HG03469 (cell line): ENCODE measurements at regions not wholly inside any gene's neighbourhood (a gene's known extent, or its start where the extent isn't known, plus 50 kb on each side); places are given as distances from the start of the nearest gene placed in this dataset.

Experiments
- ATAC-seq: cut with Tn5 transposase; IDR thresholded peaks from one replicate; pipeline ENCODE4 v1.9.1; 2021; ENCODE audit warnings: mild to moderate bottlenecking, moderate library complexity, moderate number of reproducible peaks; ENCODE audit not compliant: unreplicated experiment

- ATAC-seq, result no peak
Observed at GRCh38 chr15:62845241-62846126, 197.1 kb upstream of the TPM1 start.

GRCh38 chr15:62846131-62846804, 196.3 kb upstream of the TPM1 start:
- no peak for ATAC-seq

DNA sequence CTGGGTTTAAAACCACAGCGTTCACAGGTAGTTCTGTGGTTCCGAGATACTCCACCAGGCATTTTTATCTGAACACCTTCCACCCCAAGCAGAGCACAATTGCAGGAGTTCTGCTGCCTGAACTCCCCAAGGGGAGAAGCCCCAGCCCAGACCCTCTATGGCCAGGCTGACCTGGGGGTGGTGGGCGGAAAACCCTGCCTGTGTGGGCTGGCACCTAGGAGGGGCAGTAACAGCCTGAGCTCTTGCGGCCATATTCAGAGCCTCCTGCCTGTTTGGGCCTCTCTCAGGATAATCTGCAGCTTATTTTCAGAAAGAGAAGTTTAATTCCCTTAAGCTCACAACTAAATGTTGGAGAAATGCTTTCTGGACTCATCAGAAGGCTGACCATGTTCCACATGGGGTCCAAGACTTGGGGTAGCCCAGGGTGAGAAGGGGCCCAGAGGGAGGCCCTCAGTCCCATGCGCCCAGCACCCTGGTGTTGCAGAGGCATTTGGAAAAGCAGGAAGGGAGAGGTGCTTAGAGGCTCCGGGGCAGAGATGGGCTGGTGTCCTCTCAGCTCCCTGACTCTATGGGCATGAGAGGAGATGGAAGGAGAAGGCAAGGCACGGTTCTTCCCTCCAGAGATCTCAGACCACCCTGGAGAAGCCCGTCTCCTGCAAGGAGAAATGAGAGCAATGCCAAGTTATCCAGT, 195.6 kb upstream of the TPM1 start:
- no peak for ATAC-seq

DNA sequence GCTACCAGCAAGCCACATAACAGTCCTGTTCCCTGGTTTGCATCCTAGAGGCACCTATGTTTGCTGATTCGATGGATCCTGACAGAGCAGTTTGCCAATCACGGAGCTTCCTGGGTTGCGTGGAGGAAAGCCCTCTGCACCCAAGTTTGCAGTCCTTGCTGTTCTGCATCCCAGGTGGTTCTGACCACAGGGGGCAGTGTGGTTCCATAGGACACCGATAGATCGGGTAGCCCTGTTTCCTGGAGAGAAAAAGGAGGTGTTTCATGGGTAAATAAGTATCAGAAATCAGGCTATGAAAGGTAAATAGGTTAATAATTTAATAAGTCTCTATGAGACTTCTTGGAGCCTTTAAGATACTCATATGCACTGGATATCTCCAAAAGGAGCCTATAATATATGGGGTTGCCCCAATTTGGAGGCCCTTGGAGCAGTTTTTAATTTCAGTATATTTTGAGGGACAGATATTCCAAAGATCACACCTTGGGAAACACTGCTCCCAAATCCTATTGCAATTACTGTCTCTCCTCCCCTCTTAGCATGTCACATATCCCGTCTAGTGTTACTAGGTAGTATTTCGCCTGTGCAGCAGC, 194.6 kb upstream of the TPM1 start:
- ATAC-seq, result no peak

GRCh38 chr15:62848632-62849050, 193.9 kb upstream of the TPM1 start:
- ATAC-seq, result no peak

DNA sequence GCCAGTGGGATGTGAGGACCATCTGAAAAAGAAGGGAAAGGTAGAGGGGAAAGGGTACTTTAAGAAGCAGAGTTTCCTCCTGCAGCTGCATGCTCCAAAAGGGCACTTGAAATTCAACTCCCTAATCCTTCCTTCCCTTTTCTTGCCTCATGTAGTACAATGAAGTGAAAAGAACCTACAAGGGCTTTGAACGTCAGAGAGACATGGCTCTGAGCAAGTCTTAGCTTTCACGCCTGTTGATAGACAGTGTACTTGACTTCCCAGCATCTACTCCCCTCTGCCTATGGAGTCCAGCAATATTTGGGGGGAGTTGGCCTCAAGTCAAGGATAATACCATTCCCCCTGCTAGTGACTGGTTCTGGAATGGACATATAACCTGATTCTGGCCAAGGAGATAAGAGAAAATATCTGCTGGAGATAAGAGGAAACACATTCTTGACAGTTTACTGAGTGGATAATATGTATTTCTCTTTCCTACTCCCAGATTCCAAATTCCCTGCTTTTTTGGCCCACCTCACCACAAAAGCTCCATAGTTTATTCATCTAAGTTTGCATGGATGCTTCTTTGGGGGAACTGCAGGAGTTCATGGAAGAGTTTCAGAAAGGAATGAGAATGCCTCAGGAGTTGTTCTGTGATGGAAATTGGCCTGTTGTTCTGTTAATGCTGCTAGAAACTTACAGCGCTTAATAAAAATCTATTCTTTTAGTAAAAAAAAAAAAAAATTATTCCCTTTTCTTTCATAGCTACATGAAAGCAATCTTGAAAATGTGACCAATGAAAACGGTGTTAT, 193.0 kb upstream of the TPM1 start:
- no peak for ATAC-seq

DNA sequence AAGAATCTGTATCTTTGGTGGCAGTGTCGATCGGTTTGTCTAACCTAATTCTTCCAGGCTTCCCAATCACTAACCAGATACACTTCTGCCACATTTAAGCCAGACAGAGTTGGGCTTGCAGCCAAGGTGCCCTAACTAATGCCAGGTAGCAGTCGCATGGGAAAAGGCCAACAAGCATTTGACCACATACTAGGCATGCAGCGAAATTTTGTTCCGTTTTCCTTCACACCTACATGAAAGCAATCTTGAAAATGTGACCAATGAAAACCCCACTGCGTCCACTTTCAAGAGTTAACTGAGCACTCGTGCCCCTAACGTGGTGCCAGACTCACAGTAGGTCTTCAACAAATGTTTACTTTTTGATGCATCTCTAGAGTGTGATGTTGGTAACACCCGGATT, 192.2 kb upstream of the TPM1 start:
- ATAC-seq, result no peak

DNA sequence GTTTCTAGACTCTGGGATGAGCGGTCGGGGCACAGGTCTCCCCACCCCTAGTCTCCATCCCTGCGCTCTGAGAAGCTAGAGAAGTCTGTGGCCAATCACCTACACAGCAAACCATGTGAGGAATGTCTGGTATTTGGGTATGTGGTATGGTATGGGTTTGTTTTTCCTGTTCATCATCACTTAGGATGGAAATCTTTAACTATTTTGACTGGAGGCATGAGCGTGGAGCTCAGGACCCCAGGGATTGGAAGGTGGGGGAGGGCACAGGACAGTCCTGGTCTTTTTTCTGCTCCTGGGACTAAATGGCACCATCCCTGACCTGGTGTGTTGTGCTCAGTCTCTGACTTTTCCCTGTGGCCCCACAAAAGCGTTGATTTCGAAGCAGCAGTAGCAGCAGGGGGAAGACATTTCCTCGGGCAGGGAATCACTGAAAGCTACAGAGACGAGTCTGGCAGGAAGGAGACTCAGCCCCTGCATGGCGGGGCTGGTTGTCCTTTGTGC, 191.7 kb upstream of the TPM1 start:
- no peak for ATAC-seq

DNA sequence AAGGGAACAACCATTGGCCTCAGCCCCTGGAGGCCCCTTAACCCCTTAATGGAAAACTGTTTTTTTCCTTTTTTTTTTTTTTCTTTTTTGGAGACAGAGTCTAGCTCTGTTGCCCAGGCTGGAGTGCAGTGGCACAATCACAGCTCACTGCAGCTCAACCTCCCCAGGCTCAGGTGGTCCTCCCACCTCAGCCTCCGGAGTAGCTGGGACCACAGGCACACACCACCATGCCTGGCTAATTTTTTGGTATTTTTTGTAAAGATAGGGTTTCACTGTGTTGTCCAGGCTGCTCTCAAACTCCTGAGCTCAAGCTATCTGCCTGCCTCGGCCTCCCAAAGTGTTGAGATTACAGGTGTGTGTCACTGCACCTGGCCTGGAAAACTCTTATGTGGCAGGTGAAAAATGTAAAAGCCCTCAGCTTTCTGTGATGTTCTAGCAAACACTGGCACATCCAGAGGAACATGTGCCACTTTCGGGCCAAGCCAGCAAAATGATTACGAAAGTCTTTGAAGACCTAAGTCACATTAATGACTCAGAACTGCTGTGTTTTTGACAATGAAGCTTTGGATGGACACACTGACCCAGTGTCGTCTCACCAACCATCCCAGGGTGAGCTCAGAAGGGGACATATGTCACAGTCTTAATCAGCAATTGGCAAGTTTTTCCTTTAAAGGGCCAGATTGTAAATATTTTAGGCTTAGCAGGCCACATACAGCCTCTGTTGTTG, 189.3 kb upstream of the TPM1 start:
- no peak for ATAC-seq

GRCh38 chr15:62853841-62854225, 188.7 kb upstream of the TPM1 start:
- no peak for ATAC-seq

DNA sequence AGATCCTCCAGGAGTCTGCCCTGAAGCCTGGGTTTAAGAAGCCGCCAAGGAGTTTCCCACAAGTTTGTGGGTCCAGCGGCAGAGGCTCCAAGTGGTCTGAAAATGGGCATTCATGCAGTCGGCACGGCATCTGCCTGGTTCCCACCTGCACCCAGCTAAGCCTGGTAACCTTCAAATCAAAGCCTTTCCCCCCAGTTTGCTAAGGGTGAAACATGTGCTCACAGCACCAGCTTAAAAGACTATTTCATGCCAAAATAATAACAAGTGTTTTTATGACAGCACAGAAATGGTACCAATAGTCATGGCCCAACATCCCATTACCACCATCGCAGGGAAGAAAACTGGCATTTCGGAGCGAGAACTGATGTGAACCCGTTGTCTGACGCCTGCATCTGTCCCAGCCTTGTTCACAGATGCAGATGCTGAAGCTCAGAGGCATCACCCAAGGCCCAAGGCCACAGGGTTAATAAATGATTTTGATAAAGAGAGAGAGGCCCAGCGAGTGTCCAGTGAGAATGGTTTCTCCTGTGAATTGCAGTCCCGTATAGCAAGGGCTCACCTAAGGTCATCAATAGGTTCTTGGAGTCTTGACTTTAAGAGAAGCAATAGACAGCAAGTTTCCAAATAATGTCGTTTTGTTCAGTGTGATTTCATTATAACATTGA, 188.0 kb upstream of the TPM1 start:
- ATAC-seq, result no peak

DNA sequence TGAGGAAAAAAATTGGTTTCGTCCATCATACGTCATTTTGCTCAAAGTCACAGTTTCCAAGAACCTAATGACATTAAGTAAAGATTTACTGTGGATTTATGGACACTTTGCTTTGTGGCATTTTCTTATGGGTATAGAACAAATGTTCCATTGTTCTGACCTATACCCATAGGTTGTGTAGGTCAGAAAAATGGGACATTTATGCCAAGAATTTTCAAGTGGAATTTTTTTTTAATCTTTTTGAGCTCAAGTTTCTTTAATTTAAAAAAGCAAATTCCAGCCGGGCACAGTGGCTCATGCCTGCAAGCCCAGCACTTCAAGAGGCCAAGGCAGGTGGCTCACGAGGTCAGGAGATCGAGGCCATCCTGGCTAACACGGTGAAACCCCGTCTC, 187.5 kb upstream of the TPM1 start:
- ATAC-seq, result no peak

DNA sequence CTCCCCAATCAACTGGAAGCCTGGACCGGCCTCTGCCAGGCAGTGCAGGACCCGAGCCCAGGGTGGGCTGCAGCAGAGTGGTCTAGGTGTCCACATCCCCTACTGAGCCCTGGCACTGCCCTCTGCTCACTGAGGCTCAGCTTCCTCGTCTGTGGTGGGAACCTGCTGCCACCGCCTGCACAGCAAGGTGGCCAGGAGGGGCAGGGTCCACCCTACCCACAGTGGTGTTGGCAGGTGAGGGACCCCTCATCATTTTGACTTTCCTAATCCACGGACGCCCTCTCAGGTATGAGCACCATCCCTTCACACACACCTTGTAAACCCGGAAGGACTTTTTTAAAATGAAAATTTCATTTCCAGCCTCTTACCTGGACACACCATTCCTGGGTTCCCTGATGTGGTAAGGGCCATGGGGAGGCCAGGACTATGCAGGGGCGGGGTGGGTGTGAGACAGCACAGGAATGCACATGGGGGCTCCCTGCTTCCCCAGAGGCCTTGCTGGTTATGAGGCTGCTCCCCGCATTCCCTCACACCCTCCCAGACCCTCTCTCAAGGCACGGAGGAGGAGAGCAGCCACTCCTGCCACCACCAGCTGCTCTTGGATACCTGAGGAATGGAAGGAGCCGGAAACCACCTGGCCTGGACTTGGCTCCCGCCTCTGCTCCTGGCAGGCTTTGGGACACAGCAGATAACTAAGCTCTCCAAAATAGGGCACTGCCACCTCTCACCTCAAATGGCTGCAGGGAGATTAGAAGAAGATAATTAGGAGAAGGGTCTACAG, 185.9 kb upstream of the TPM1 start:
- no peak for ATAC-seq

GRCh38 chr15:62857411-62857853, 185.1 kb upstream of the TPM1 start:
- ATAC-seq, result no peak

DNA sequence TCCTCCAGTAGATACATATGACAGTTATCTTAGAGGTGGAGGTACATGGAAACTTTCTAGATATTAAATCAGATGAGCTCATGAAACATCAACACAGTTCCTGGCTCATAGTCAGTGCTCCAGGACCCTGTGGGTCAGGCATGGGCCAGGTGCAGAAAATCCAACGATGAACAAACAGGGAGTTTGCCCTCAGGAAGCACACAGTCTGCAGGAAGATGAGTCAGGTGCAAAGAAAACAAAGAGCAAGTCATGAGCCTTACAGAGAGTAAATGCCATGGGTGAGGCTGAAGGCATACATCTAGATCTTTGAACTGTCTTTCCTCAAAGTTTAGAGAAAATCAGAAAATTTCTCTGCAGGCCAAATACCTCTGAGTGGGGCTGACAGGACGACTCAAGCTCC, 184.2 kb upstream of the TPM1 start:
- ATAC-seq, result no peak

DNA sequence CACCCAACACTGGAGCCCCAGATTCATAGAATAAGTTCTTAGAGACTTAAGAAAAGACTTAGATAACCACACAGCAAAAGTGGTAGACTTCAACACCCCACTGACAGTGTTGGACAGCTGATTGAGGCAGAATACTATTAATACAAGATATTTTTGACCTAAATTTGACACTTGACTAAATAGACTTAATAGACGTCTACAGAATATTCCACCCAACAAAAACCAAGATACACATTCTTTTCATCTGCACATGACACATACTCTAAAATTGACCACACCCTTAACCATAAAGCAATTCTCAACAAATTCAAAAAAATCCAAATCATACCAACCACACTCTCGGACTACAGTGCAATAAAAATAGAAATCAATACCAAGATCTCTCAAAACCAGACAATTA, 179.8 kb upstream of the TPM1 start:
- no peak for ATAC-seq

DNA sequence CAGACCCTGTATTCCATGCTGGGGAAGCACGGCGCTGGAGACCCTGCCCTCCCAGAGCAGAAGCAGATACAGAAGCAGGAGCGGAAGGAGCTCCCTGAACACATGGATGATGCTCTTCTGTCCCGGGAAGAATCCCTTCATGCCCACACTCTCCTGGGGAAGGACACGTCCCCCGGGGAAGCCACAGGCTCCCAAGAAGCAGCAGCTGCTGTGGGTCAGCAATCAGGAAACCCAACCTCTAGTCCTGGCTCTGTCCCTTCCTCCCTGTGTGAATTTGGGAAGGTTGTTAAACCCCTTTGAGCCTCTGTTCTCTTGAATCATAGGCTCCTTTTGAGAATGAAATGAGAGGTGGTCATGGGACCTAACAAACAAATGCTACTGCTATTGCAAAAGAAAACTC, 176.2 kb upstream of the TPM1 start:
- no peak for ATAC-seq

GRCh38 chr15:62867844-62868243, 174.7 kb upstream of the TPM1 start:
- ATAC-seq, result no peak
